Suppressor macrophage treated with lipopolysaccharide for 1 hour (primary cell): ENCODE measurements at regions not wholly inside any gene's neighbourhood (a gene's known extent, or its start where the extent isn't known, plus 50 kb on each side); places are given as distances from the start of the nearest gene placed in this dataset.

ENCODE experiments used
- DNase-seq, 3 donors: peaks; one replicate each; pipeline ENCODE4 v3.0.0-alpha.2; 2020 to 2022

GRCh38 chr6:25038999-25039398 lies 103.2 kb upstream of the RIPOR2 start:
- no peak for DNase-seq

DNA sequence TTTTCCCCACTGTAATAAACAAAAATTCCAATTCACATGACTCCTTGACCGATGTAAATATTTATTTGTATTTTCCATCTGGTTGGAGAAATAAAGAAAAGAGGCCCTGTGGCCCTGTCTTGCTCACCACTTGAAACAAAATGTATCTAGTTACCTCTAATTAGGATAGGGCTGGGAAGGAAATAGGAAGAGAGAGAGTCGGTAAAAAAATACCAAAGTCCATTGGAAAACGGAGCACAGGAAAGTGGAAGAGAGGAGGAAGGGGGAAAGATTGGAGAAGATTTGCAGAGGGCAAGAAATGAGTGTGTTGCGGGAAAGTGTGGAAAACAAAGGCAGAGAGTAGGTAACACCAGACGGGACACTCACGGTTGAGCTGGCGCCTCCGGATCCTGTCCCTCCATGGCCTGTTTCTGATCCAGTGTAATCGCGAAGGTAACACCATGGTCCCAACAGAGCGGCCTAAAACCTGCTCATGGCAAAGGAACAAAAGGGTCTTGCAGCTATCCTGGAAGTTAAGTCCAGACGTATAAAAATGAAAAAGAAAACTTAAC lies 105.8 kb upstream of the RIPOR2 start:
- no peak for DNase-seq

GRCh38 chr6:25042036-25042521 lies 106.3 kb upstream of the RIPOR2 start:
- no peak for DNase-seq

GRCh38 chr6:25042536-25042935 lies 106.8 kb upstream of the RIPOR2 start:
- no peak for DNase-seq

DNA sequence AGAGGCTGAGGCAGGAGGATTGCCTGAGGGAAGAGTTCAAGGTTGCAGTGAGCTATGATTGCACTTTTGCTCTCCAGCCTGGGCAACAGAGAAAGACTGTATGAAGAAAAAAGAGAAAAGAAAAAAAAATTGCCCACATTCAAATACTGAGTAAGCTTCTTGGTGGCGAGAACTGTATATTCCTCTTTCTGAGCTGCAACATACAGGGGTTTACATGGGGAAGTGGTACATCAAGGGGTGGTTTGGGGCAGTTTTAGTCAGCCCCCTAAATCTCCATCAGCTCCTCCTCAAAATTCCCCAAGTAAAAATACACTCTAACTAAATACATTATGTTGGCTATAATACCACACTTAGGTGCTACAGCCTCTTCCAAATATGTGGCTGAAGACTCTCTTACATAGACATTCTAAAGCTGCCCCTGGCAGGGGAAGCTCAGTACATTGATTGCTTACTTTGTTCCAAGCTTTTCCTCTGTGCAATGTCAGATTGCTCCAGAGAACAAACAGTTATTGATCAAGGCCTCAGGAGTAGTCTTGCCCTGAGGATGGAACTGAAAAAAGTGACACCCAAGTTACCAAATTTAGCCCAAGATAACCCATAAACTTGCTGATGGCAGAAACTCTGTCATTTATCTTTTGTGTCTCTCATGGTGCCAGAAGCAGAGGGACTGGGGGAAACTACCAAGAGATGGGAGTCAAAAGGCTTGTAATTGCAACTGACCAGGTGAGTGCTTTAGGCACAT lies 107.4 kb upstream of the RIPOR2 start:
- DNase-seq = peak; percentile 69 to 85 (median 83)

GRCh38 chr6:25043892-25044291 lies 108.1 kb upstream of the RIPOR2 start:
- peak; percentile 42 to 71 (median 62) for DNase-seq

- DNase-seq = peak; percentile 65 to 82 (median 65)
Measured at GRCh38 chr6:25046942-25047341, 111.2 kb upstream of the RIPOR2 start.

GRCh38 chr6:25050356-25050755 lies 114.6 kb upstream of the RIPOR2 start:
- DNase-seq = peak; percentile 83 to 95 (median 91)

GRCh38 chr6:25051083-25051482 lies 115.3 kb upstream of the RIPOR2 start:
- DNase-seq = no peak

DNA sequence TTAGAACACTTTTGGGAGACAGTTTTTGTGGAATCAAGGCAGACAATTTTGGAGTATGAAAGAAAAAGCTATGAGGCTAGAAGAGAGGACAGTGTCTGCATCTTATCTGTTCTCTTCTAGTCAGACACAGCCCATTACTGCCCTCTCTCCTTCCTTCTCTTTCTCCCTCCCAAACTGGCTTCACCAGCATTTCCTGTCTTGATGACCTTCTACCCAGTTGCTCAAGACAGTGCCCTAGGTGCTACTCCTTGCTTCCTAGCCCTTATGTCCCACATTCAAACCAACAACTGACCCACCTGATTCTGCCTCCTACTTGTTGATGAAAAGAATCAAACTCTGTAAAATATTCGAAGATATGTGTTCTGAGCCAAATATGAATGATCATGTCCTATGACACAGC lies 116.4 kb upstream of the RIPOR2 start:
- DNase-seq = no peak

- peak; percentile 74 to 87 (median 76) for DNase-seq
Measured at GRCh38 chr6:25053875-25054371, 118.2 kb upstream of the RIPOR2 start.

GRCh38 chr6:25054469-25054868 lies 118.7 kb upstream of the RIPOR2 start:
- peak; percentile 46 to 74 (median 72) for DNase-seq

DNA sequence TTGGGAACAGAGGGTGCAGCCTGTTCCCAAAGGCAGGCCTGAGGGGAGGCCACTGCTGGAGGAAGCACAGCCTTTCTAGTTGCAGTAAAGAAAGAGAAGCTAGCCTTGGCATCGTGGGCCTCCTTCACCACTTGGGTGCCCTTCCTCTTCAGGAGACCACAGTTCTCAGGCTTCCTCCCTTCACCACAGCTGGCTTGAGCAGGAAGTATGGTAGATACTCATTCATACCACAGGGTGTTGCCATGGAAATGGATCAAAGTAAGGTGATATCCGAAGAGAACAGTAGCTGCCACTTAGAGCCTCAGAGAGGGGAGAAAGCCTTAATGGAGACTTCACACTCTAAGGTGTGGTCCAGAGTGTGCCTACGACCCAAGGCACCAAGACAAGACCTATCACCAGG lies 120.4 kb upstream of the RIPOR2 start:
- peak; percentile 53 to 61 (median 57) for DNase-seq

GRCh38 chr6:25057111-25057905 lies 121.5 kb upstream of the RIPOR2 start:
- DNase-seq = peak; percentile 41 to 78 (median 77)

- DNase-seq = peak; percentile 48 to 67 (median 65)
Measured at GRCh38 chr6:25058441-25058840, 122.7 kb upstream of the RIPOR2 start.

DNA sequence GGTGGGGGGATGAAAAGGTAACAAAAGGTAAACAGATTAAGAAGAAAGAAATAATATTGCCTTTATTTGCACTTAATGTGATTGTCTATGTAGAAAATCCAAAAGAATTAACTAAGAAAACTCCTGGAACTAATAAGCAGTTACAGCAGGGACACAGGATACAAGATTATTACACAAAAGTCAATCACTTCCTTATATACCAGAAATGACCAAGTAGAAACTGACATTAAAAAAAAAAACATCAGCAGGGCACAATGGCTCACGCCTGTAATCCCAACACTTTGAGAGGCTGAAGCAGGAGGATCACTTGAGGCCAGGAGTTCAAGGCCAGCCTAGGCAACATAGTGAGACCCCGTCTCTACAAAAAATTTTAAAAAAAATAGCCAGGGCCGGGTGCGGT lies 123.2 kb upstream of the RIPOR2 start:
- DNase-seq = peak in 2 of 3 donors; percentile 39 to 48

GRCh38 chr6:25060522-25060921 lies 124.8 kb upstream of the RIPOR2 start:
- DNase-seq = no peak

- DNase-seq = no peak
Measured at GRCh38 chr6:25061289-25061936, 125.7 kb upstream of the RIPOR2 start.

- DNase-seq = no peak
Measured at GRCh38 chr6:25062070-25062811, 126.5 kb upstream of the RIPOR2 start.

DNA sequence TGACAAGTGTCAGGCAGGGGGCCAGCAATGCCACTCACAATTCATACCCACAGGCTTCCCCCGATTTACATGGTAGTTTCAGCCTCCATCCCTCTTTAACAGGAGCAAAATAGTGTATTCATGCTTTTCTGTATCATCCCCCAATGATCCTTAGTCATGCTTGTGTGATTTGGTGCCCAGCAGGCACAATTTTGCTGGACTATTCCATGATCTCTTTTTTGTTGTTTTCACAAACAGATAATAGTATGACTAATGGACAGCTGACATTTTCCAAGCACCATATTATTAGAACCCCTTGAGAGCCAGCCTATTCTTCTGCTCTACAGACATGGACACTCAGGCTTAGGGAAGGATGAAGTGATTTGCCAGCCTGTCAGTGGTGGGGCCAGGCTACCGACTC lies 128.2 kb upstream of the RIPOR2 start:
- DNase-seq = peak in 1 of 3 donors; percentile 34

GRCh38 chr6:25065666-25066065 lies 129.9 kb upstream of the RIPOR2 start:
- peak; percentile 47 to 78 (median 69) for DNase-seq

DNA sequence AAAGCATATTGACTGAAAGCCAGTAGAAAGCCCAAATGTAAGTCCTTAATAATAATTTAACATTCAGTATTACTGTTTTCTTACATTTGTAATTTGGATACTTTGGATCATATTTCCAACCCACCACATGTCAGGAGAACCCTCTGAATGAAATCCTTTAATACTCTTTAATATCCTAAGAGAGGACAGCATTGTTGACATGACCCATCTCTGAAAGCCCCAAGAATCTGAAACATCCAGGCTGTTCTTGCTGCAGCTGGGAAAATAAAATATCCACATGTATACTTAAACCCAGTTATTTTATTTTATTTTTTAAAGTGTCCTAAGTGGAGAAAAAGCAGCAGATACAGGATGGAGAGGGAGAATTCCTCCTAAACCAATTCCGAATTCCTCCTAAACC lies 130.8 kb upstream of the RIPOR2 start:
- DNase-seq = no peak
